Left renal cortex interstitium (tissue), 4 donors: ENCODE measurements at regions not wholly inside any gene's neighbourhood (a gene's known extent, or its start where the extent isn't known, plus 50 kb on each side); places are given as distances from the start of the nearest gene placed in this dataset.

Experiments used
- DNase-seq, 4 donors: peaks; one replicate each; pipeline ENCODE4 v3.0.0-alpha.2; 2013; ENCODE audit warnings: low read depth in 4 of 4, low spot score in 2 of 4, missing footprints in 1 of 4

DNA sequence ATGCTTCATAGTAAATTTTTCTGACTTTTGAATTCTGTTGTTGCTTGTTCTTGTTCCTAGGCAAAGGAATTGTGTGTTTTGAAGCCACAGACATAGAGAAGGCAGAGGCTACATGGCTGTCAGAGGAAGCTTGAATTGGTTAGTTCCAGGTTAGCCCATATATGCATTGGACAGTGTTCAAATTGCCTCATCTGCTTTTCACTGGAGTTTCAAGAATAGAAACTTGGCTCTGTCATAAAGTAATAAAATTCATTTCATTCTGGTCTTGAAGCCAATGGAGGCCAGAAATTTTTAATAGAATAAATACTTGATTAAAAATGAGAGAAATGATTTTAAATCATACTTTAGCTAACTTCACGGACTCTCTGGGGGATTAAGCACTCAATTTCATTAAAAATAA lies 178.0 kb downstream of the YIPF5 start:
- DNase-seq, result no peak

DNA sequence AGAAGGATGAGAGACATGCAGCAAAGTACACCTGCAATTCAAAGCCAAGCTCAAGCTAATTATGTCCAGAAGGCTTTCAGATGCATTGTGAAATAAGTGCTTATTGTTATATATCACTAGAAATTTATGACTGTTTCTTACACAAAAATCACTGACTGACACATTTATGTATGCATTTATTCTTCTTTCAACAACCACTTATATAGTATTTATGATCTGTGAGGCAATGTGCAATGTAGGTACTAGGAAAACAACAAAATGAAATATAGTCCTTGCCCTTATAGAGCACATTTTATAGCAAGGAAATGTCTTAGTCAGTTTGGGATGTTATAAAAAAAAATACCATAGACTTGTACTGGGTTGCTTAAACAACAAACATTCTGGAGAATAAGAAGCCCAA lies 167.6 kb downstream of the YIPF5 start:
- DNase-seq, result no peak

DNA sequence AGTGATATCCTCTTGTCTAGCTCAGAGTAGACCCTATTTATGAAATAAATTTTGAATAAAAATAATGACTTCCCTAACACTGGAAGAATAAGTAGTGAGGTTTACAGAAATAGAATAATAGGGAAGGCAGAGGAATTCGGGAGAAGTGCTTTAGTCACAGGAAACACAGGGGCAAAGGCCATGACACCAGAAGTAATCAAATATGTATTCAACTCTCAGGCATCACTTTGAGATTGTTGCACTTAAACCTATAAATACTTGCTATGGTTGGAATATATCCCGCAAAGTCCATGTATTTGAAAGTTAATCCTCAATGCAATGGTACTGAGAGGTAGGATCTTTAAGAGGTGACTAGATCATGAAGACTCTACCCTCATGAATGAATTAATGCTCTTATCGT lies 166.8 kb downstream of the YIPF5 start:
- DNase-seq, result no peak

DNA sequence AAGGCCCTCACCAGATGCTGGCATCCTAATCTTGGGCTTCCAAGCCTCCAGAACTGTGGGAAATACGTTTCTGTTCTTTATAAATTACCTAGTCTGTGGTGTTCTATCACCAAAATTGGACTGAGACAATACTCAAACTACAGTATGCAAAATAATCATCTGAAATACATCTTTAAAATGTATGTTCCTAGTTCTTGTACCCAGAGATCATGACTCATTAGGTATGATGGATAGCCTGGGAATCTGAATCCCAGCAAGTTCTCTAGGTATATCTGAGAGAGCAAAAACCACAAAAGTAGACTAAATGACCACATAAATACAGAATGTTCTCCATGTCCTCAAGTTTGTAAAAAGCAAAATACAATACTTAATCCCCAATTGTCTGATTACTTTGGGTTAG lies 166.3 kb downstream of the YIPF5 start:
- DNase-seq, result no peak

GRCh38 chr5:144004751-144005150 lies 165.7 kb downstream of the YIPF5 start:
- DNase-seq, result no peak

DNA sequence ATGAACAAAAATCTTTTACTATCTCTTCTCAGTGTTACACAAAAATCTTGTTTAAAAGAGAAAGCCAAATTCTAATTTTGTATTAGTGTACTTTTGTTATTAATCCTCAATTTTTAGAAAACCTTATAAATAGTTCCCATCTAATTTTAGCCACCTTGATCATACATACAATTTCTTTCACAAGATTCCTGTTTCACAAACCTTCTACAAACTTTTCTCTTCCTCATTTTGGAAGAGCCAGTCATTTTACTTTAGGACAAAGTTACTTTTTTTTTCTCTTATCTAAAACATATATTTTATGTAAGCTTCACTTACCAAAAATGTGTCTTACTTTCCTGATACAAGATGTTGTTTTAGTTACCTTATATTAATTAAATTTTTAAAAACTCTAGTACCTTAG lies 161.3 kb downstream of the YIPF5 start:
- DNase-seq, result no peak

- no peak for DNase-seq
Observed at GRCh38 chr5:144011388-144011787, 159.1 kb downstream of the YIPF5 start.

GRCh38 chr5:144013816-144014215 lies 156.6 kb downstream of the YIPF5 start:
- no peak for DNase-seq

GRCh38 chr5:144015961-144016360 lies 154.5 kb downstream of the YIPF5 start:
- peak in 3 of 4 donors; percentile 27 to 32 (median 29) for DNase-seq

DNA sequence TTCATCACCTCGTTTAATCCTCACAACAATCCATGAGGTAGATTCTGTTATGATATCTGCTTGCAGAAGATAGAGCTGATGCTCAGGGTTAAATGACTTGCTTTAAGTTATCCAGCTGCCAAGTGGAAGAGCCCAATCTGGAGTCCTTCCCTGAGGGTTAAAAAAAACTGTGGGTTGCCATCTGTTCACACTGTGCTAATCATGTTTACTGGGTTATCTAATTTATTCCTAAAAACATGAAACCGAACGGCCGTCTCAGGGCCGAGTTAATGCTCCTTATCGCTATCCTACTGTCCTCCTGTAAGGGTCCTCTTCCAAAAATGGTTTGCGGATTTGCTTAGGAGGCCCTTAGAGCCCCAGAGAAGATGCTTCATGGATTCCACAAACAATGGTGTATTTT lies 153.3 kb downstream of the YIPF5 start:
- DNase-seq, result no peak

DNA sequence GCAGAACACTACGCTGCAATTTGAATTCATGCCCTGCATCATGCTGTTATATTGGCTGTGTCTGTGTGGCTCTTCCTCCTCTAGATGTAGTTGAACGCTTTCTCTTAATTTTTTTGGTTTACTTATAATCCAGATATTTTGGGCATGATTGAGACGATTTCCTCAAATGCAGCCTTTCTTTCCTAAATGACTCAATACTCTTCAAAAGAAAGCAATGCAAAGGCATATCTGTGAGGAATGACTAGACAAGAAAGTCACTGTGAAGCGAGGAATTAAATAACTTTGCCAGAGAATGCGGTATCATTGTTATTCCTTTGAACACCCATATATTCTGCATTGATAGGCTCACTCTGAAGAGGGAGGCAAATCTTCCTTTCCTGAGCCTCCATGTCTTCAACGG lies 152.8 kb downstream of the YIPF5 start:
- no peak for DNase-seq

GRCh38 chr5:144024090-144024489 lies 146.4 kb downstream of the YIPF5 start:
- no peak for DNase-seq

DNA sequence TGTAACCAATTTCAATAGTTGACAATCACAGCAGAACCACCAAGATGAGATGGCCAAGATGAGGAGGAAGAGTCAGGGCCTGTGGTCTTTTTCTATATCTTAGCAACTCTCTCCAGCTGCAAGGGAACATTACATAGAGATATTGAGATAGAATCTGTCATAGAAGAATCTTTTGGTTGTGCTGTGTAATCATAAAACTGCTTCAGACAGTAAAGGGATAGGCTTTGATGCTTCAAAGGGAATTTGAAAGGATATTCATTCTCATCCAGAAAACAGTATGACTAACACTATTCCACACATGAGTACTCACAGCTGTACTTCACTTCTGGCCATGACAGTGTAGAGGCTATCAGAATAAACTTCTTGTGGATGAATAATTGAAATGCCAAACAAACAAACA lies 145.9 kb downstream of the YIPF5 start:
- DNase-seq, result no peak

DNA sequence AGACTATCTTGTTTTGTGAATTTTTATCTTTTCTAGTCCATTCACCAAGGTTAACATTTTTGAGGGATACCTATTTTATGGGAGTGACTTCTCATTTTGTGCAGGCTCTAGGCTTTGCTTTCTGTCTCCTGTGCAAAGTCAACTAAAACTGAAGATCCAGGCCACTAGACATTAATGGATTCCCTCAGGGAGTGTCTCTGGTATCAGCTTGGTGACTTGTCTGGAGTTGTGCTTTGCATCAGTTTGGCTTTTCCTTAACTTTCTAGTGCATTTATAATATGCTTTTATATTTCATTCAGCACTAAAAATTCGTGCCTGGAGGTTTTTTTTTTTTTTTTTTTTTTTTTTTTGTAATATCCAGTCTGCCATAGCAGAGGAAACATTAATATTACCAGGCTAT lies 144.2 kb downstream of the YIPF5 start:
- DNase-seq, result no peak

- DNase-seq, result peak in 2 of 4 donors; percentile 27 to 37
Observed at GRCh38 chr5:144028058-144028457, 142.4 kb downstream of the YIPF5 start.

- peak in 2 of 4 donors; percentile 45 to 49 for DNase-seq
Observed at GRCh38 chr5:144028636-144029035, 141.8 kb downstream of the YIPF5 start.

DNA sequence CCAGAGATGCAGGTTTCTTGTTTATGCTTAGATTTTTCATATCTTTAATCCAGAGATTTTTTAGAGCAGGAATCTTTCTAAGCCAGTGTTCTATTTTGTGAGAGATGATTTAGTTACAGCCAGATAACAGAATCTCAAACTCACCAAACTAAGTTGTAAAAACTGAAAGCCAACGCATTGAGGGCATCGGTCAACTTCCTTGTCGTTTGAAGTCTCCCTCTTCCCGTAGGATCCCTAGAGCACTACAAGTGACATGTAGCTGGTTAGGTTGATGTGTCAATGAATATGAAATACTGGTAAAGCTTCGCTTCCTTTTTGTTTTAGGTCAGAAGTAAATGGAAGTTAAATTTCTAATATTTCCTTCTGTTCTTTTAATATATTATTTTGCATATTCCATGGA lies 139.6 kb downstream of the YIPF5 start:
- DNase-seq, result no peak

DNA sequence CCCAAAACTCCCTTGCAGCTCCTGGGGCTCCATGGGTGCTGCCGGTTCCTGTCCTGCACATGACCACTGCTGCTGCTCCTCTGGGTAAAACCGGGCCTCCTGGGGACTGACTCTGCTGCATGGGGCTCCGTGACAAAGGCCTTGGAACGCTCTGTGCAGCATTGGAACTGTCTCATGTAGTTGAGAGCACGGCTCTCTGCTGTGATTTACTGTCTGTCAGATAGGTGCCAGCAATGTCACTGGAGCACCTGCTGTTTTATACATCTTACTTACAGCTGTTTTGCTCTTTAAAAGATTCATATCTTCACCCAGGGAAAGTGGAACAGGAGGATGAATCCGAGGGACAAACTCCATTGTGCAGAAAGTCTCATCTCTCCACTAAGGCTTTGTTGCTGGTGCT lies 138.1 kb downstream of the YIPF5 start:
- peak in 1 of 4 donors; percentile 21 for DNase-seq

DNA sequence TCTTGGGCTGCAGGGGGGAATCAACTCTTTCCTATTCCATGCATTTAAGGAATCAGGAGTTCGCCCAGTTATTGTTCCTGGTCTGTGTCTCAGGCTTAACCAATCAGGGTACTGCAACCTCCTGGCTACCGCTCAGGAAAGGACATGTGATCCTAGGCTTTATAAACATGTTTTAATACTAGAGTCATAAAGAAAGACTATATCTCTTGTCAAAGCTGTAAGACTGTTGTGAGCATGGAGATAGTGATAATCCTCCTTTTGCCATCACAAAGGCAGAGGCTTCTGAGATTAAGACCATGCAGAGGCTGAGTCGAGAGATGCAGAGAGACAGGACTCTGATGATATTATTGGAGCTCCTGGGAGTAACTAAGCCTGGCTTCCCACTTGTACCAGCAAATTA lies 137.0 kb downstream of the YIPF5 start:
- no peak for DNase-seq

DNA sequence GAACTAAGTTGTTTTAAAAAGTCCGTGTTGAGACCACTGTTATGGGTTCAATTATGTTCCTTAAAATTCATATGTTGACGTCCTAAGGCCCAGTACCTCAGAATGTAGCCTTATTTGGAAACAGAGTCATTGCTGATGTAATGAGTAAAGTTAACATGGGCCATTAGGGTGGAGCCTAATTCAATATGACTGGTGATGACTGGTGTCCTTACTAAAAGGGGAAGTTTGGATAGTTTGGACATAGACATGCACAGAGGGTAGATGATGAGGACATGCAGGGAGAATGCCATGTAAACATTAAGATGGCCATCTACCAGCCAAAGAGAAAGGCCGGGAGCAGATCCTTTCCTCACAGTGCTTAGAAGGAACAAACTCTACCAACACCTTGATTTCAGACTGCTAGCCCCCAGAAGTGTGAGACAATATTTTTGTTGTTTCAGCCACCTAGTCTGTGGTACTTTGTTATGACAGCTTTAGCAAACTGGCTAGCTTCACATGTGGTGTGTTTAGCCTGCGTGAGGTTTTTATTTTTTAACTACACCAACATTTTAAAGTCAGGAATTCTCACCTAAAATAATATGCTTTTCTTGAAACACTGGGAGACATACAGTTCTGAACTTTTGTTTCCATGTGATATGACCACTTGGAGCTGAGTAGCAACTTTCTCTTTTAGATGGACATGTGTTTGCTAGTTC lies 135.3 kb downstream of the YIPF5 start:
- DNase-seq, result no peak

- DNase-seq, result no peak
Observed at GRCh38 chr5:144036476-144036875, 134.0 kb downstream of the YIPF5 start.

- no peak for DNase-seq
Observed at GRCh38 chr5:144040615-144041305, 129.7 kb downstream of the YIPF5 start.
